Endothelial cell (in vitro differentiated cells): ENCODE measurements at regions not wholly inside any gene's neighbourhood (a gene's known extent, or its start where the extent isn't known, plus 50 kb on each side); places are given as distances from the start of the nearest gene placed in this dataset.

ENCODE experiments used
- DNase-seq: peaks from one replicate; pipeline ENCODE4 v3.0.0; 2021; ENCODE audit warnings: low spot score
- H3K27ac Mint-ChIP-seq: one replicate; pipeline ENCODE4 v1.8.0; 2021; ENCODE audit warnings: mixed read lengths, inconsistent platforms; ENCODE audit not compliant: unreplicated experiment
- H3K27me3 Mint-ChIP-seq: one replicate; pipeline ENCODE4 v1.8.0; 2021; ENCODE audit warnings: mild to moderate bottlenecking, moderate library complexity, mixed read lengths, inconsistent platforms; ENCODE audit not compliant: unreplicated experiment
- H3K36me3 Mint-ChIP-seq: one replicate; pipeline ENCODE4 v1.8.0; 2021; ENCODE audit warnings: mild to moderate bottlenecking, low read depth, mixed read lengths, inconsistent platforms; ENCODE audit not compliant: unreplicated experiment
- H3K4me1 Mint-ChIP-seq: one replicate; pipeline ENCODE4 v1.8.0; 2021; ENCODE audit warnings: mild to moderate bottlenecking, mixed read lengths, inconsistent platforms; ENCODE audit not compliant: unreplicated experiment
- H3K4me3 Mint-ChIP-seq: one replicate; pipeline ENCODE4 v1.8.0; 2021; ENCODE audit warnings: mild to moderate bottlenecking, mixed read lengths, inconsistent platforms; ENCODE audit not compliant: unreplicated experiment
- H3K9me3 Mint-ChIP-seq: one replicate; pipeline ENCODE4 v1.8.0; 2021; ENCODE audit warnings: mixed read lengths, inconsistent platforms; ENCODE audit not compliant: unreplicated experiment
- CTCF ChIP-seq: fragments of 200-600 bp; sonication (generic); IDR thresholded peaks from one replicate; pipeline ENCODE4 v1.5.0; 2021; ENCODE audit warnings: antibody characterized with exemption; ENCODE audit not compliant: unreplicated experiment

GRCh38 chr5:117954331-117954730 lies 1034.0 kb downstream of the DTWD2 start:
- Mint-ChIP-seq H3K4me1 (no peaks in the 10 kb centered on the region), H3K9me3 (no peaks in the 10 kb centered on the region), H3K27ac (no peak overlapping the region)

GRCh38 chr5:117953272-117953671 lies 1035.1 kb downstream of the DTWD2 start:
- Mint-ChIP-seq H3K9me3 (no peaks in the 10 kb centered on the region), H3K27ac (no peak overlapping the region), H3K4me1 (no peaks in the 10 kb centered on the region), H3K36me3 (no peaks in the 10 kb centered on the region), H3K27me3 (no peaks in the 10 kb centered on the region), H3K4me3 (no peak overlapping the region)
- no peak for DNase-seq
- no peak for TF ChIP-seq CTCF

More at GRCh38 chr5:117954331-117954730, 1034.0 kb downstream of the DTWD2 start:
- TF ChIP-seq CTCF, result no peak
- Mint-ChIP-seq H3K27me3 (no peaks in the 10 kb centered on the region), H3K36me3 (no peaks in the 10 kb centered on the region), H3K4me3 (no peak overlapping the region)
- no peak for DNase-seq

- no peak overlapping the region for H3K27ac Mint-ChIP-seq
- TF ChIP-seq CTCF, result no peak
- no peaks in the 10 kb centered on the region for H3K27me3 Mint-ChIP-seq
- no peak overlapping the region for H3K4me3 Mint-ChIP-seq
- H3K9me3 Mint-ChIP-seq, result no peaks in the 10 kb centered on the region
- no peak for DNase-seq
- no peaks in the 10 kb centered on the region for H3K36me3 Mint-ChIP-seq
- H3K4me1 Mint-ChIP-seq, result no peaks in the 10 kb centered on the region
Measured at GRCh38 chr5:117947836-117948235, 1040.5 kb downstream of the DTWD2 start.

- Mint-ChIP-seq H3K4me3 (no peak overlapping the region), H3K9me3 (no peaks in the 10 kb centered on the region), H3K36me3 (no peaks in the 10 kb centered on the region), H3K4me1 (no peaks in the 10 kb centered on the region), H3K27me3 (no peaks in the 10 kb centered on the region), H3K27ac (no peak overlapping the region)
- no peak for TF ChIP-seq CTCF
- no peak for DNase-seq
Measured at GRCh38 chr5:117947121-117947520, 1041.2 kb downstream of the DTWD2 start.

GRCh38 chr5:117945258-117945657 lies 1043.1 kb downstream of the DTWD2 start:
- Mint-ChIP-seq H3K27me3 (no peaks in the 10 kb centered on the region), H3K9me3 (no peaks in the 10 kb centered on the region)
- TF ChIP-seq CTCF, result no peak

More at GRCh38 chr5:117945258-117945657, 1043.1 kb downstream of the DTWD2 start:
- Mint-ChIP-seq H3K36me3 (no peaks in the 10 kb centered on the region), H3K27ac (no peak overlapping the region), H3K4me1 (no peaks in the 10 kb centered on the region), H3K4me3 (no peak overlapping the region)
- no peak for DNase-seq
